ENCODE measurements at regions not wholly inside any gene's neighbourhood (a gene's known extent, or its start where the extent isn't known, plus 50 kb on each side); places are given as distances from the start of the nearest gene placed in this dataset.

- TF ChIP-seq, protein P1, sequence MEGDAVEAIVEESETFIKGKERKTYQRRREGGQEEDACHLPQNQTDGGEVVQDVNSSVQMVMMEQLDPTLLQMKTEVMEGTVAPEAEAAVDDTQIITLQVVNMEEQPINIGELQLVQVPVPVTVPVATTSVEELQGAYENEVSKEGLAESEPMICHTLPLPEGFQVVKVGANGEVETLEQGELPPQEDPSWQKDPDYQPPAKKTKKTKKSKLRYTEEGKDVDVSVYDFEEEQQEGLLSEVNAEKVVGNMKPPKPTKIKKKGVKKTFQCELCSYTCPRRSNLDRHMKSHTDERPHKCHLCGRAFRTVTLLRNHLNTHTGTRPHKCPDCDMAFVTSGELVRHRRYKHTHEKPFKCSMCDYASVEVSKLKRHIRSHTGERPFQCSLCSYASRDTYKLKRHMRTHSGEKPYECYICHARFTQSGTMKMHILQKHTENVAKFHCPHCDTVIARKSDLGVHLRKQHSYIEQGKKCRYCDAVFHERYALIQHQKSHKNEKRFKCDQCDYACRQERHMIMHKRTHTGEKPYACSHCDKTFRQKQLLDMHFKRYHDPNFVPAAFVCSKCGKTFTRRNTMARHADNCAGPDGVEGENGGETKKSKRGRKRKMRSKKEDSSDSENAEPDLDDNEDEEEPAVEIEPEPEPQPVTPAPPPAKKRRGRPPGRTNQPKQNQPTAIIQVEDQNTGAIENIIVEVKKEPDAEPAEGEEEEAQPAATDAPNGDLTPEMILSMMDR (IDR thresholded peaks at IDR 0.05; ENCODE audit: control extremely low read depth, extremely low read depth, low read depth, missing control alignments): no peak
- no peak for DNase-seq (ENCODE audit: extremely low spot score)
- CTCF ChIA-PET: no interaction called here
Measured at GRCh38 chr6:168159506-168159905, 80.5 kb upstream of the FRMD1 start.

DNA sequence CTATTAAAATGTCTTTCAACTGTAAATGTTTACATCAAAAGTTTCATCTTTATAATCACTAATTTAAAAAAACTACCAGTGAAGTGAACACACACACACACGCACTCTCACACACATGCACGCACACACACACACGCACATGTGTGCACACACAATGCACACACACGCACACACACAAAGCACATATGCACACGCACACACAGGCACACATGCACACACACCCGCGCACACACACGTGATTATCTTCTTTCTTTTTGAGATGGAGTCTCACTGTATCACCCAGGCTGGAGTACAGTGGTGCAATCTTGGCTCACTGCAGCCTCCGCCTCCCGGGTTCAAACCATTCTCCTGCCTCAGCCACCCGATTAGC lies 80.0 kb upstream of the FRMD1 start:
- TF ChIP-seq, protein P1 (IDR thresholded peaks at IDR 0.05; ENCODE audit: control extremely low read depth, extremely low read depth, low read depth, missing control alignments): no peak
- POLR2A ChIA-PET: no interaction called here
- DNase-seq (ENCODE audit: extremely low spot score): no peak
- CTCF ChIA-PET: no interaction called here

More at GRCh38 chr6:168159506-168159905, 80.5 kb upstream of the FRMD1 start:
- POLR2A ChIA-PET: no interaction called here

- POLR2A ChIA-PET: no interaction called here
- TF ChIP-seq, protein P1 (IDR thresholded peaks at IDR 0.05; ENCODE audit: control extremely low read depth, extremely low read depth, low read depth, missing control alignments): no peak
- CTCF ChIA-PET: no interaction called here
- no peak for DNase-seq (ENCODE audit: extremely low spot score)
Measured at GRCh38 chr6:168158213-168158979, 79.4 kb upstream of the FRMD1 start.

- TF ChIP-seq, protein P1 (IDR thresholded peaks at IDR 0.05; ENCODE audit: control extremely low read depth, extremely low read depth, low read depth, missing control alignments): no peak
- ChIA-PET POLR2A (no interaction called here), CTCF (no interaction called here)
- no peak for DNase-seq (ENCODE audit: extremely low spot score)
Measured at GRCh38 chr6:168157272-168158212, 78.5 kb upstream of the FRMD1 start.

DNA sequence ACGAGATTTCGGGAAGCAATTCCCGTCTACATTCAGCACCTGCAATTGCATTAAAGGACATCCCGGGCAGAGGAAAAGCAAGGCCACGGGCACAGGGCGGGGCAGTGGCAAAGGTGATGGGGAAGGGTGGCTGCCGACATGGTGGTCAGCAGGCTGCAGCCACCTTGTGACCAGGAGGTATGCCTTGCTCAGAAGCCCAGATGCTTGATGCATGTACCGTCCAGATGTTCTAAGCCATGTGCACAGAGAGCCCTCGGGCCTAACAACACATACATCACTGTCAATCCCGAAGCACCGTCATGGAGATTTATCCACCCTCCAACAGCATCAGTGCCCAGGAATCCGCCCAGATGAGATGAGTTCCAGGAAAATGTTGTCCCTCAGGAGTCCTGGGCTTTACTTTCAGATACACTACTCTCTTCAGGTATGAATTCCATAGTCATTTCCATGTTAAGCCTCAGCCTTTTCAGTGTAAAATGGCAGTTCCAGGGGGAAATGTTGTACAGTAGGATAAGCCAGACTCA lies 77.8 kb upstream of the FRMD1 start:
- DNase-seq (ENCODE audit: extremely low spot score): no peak
- TF ChIP-seq, protein P1 (IDR thresholded peaks at IDR 0.05; ENCODE audit: control extremely low read depth, extremely low read depth, low read depth, missing control alignments): no peak
- ChIA-PET CTCF (no interaction called here), POLR2A (no interaction called here)

Data from GM10248 (cell line).